HG03565 (cell line): ENCODE measurements at regions not wholly inside any gene's neighbourhood (a gene's known extent, or its start where the extent isn't known, plus 50 kb on each side); places are given as distances from the start of the nearest gene placed in this dataset.

Experiments
- ATAC-seq: cut with Tn5 transposase; IDR thresholded peaks from one replicate; pipeline ENCODE4 v1.9.1; 2021; ENCODE audit warnings: mild to moderate bottlenecking, moderate library complexity; ENCODE audit not compliant: unreplicated experiment

GRCh38 chr9:126151031-126151685 is 175.5 kb upstream of the MVB12B start:
- ATAC-seq = no peak

GRCh38 chr9:126151686-126152134 is 174.9 kb upstream of the MVB12B start:
- no peak for ATAC-seq

GRCh38 chr9:126152622-126153362 is 173.8 kb upstream of the MVB12B start:
- no peak for ATAC-seq

- no peak for ATAC-seq
Observed at GRCh38 chr9:126153382-126153781, 173.2 kb upstream of the MVB12B start.

- ATAC-seq = no peak
Observed at GRCh38 chr9:126154182-126154827, 172.3 kb upstream of the MVB12B start.

- no peak for ATAC-seq
Observed at GRCh38 chr9:126154869-126155268, 171.8 kb upstream of the MVB12B start.

- ATAC-seq = no peak
Observed at GRCh38 chr9:126155756-126156664, 170.6 kb upstream of the MVB12B start.

GRCh38 chr9:126156898-126157297 is 169.7 kb upstream of the MVB12B start:
- ATAC-seq = no peak

GRCh38 chr9:126157423-126157822 is 169.2 kb upstream of the MVB12B start:
- ATAC-seq = no peak

- ATAC-seq = no peak
Observed at GRCh38 chr9:126157826-126158587, 168.6 kb upstream of the MVB12B start.

- no peak for ATAC-seq
Observed at GRCh38 chr9:126158588-126159429, 167.8 kb upstream of the MVB12B start.

GRCh38 chr9:126159430-126160060 is 167.1 kb upstream of the MVB12B start:
- no peak for ATAC-seq

- ATAC-seq = no peak
Observed at GRCh38 chr9:126160067-126160853, 166.4 kb upstream of the MVB12B start.

GRCh38 chr9:126160854-126161329 is 165.7 kb upstream of the MVB12B start:
- ATAC-seq = no peak

GRCh38 chr9:126162611-126163381 is 163.8 kb upstream of the MVB12B start:
- ATAC-seq = no peak

- ATAC-seq = no peak
Observed at GRCh38 chr9:126164796-126165525, 161.7 kb upstream of the MVB12B start.
